ENCODE measurements at regions not wholly inside any gene's neighbourhood (a gene's known extent, or its start where the extent isn't known, plus 50 kb on each side); places are given as distances from the start of the nearest gene placed in this dataset.

- H3K4me1 Mint-ChIP-seq (ENCODE audit: low read depth), result no peaks in the 10 kb centered on the region
- intact Hi-C loops (cut with micrococcal nuclease), result loop anchor here (10.0 kb wide), 1 partner anchor 52 kb away; no protein-coding TSS in a partner anchor
These were observed 86.3 kb downstream of the HS3ST1 start for GRCh38 chr4:11342401-11342800.

GRCh38 chr4:11341337-11342043 is 87.2 kb downstream of the HS3ST1 start:
- CTCF ChIA-PET, result no interaction called here
- H3K4me1 Mint-ChIP-seq (ENCODE audit: low read depth), result no peaks in the 10 kb centered on the region
- no peak for DNase-seq
- H3K27ac Mint-ChIP-seq, result no peak overlapping the region
- H3K27me3 Mint-ChIP-seq (ENCODE audit: low read depth), result peaks cover 2% of the 10 kb centered on the region
- intact Hi-C loops (cut with micrococcal nuclease), result loop anchor here (10.0 kb wide), 1 partner anchor 53 kb away; no protein-coding TSS in a partner anchor
- no peaks in the 10 kb centered on the region for H3K36me3 Mint-ChIP-seq (ENCODE audit: low read depth)
- no peak overlapping the region for H3K4me3 Mint-ChIP-seq
- no peaks in the 10 kb centered on the region for H3K9me3 Mint-ChIP-seq

More at GRCh38 chr4:11342401-11342800, 86.3 kb downstream of the HS3ST1 start:
- CTCF ChIA-PET, result no interaction called here
- no peaks in the 10 kb centered on the region for H3K9me3 Mint-ChIP-seq
- H3K36me3 Mint-ChIP-seq (ENCODE audit: low read depth), result no peaks in the 10 kb centered on the region
- DNase-seq, result no peak
- peaks cover 2% of the 10 kb centered on the region for H3K27me3 Mint-ChIP-seq (ENCODE audit: low read depth)
- H3K27ac Mint-ChIP-seq, result no peak overlapping the region
- H3K4me3 Mint-ChIP-seq, result no peak overlapping the region

GRCh38 chr4:11338956-11339782 is 89.5 kb downstream of the HS3ST1 start:
- DNase-seq, result no peak
- H3K4me1 Mint-ChIP-seq (ENCODE audit: low read depth), result no peaks in the 10 kb centered on the region

GRCh38 chr4:11337287-11337686 is 91.4 kb downstream of the HS3ST1 start:
- H3K27ac Mint-ChIP-seq, result no peak overlapping the region
- peaks cover 6% of the 10 kb centered on the region for H3K27me3 Mint-ChIP-seq (ENCODE audit: low read depth)
- H3K9me3 Mint-ChIP-seq, result no peaks in the 10 kb centered on the region
- no peaks in the 10 kb centered on the region for H3K4me1 Mint-ChIP-seq (ENCODE audit: low read depth)
- H3K4me3 Mint-ChIP-seq, result no peak overlapping the region
- intact Hi-C loops (cut with micrococcal nuclease), result no loop called here
- DNase-seq, result no peak
- CTCF ChIA-PET, result no interaction called here
- H3K36me3 Mint-ChIP-seq (ENCODE audit: low read depth), result no peaks in the 10 kb centered on the region

More at GRCh38 chr4:11338956-11339782, 89.5 kb downstream of the HS3ST1 start:
- Mint-ChIP-seq H3K4me3 (no peak overlapping the region), H3K9me3 (no peaks in the 10 kb centered on the region), H3K27ac (no peak overlapping the region), H3K27me3 (ENCODE audit: low read depth) (peaks cover 6% of the 10 kb centered on the region), H3K36me3 (ENCODE audit: low read depth) (no peaks in the 10 kb centered on the region)
- intact Hi-C loops (cut with micrococcal nuclease), result no loop called here
- CTCF ChIA-PET, result no interaction called here

- intact Hi-C loops (cut with micrococcal nuclease), result no loop called here
- Mint-ChIP-seq H3K4me1 (ENCODE audit: low read depth) (no peaks in the 10 kb centered on the region), H3K36me3 (ENCODE audit: low read depth) (no peaks in the 10 kb centered on the region), H3K27ac (no peak overlapping the region), H3K4me3 (no peak overlapping the region), H3K9me3 (no peaks in the 10 kb centered on the region), H3K27me3 (ENCODE audit: low read depth) (peaks cover 6% of the 10 kb centered on the region)
- CTCF ChIA-PET, result no interaction called here
- DNase-seq, result no peak
These were observed 92.3 kb downstream of the HS3ST1 start for GRCh38 chr4:11336435-11336834.

- Mint-ChIP-seq H3K9me3 (no peaks in the 10 kb centered on the region), H3K27me3 (ENCODE audit: low read depth) (peaks cover 6% of the 10 kb centered on the region), H3K27ac (no peak overlapping the region), H3K4me1 (ENCODE audit: low read depth) (no peaks in the 10 kb centered on the region), H3K36me3 (ENCODE audit: low read depth) (no peaks in the 10 kb centered on the region), H3K4me3 (no peak overlapping the region)
- DNase-seq, result no peak
- intact Hi-C loops (cut with micrococcal nuclease), result no loop called here
- CTCF ChIA-PET, result interaction anchor here (0.6 kb wide), 1 partner anchor 50 kb away, joined by 3 read pairs; no protein-coding TSS in a partner anchor
These were observed 93.8 kb downstream of the HS3ST1 start for GRCh38 chr4:11334887-11335286.

GRCh38 chr4:11328401-11328800 is 100.3 kb downstream of the HS3ST1 start:
- CTCF ChIA-PET, result no interaction called here
- peaks cover 10% of the 10 kb centered on the region for H3K9me3 Mint-ChIP-seq
- H3K4me1 Mint-ChIP-seq (ENCODE audit: low read depth), result no peaks in the 10 kb centered on the region
- H3K27me3 Mint-ChIP-seq (ENCODE audit: low read depth), result peaks cover 7% of the 10 kb centered on the region
- intact Hi-C loops (cut with micrococcal nuclease), result no loop called here
- H3K27ac Mint-ChIP-seq, result no peak overlapping the region
- DNase-seq, result no peak
- H3K4me3 Mint-ChIP-seq, result no peak overlapping the region
- no peaks in the 10 kb centered on the region for H3K36me3 Mint-ChIP-seq (ENCODE audit: low read depth)

- Mint-ChIP-seq H3K4me1 (ENCODE audit: low read depth) (no peaks in the 10 kb centered on the region), H3K27me3 (ENCODE audit: low read depth) (peaks cover 7% of the 10 kb centered on the region), H3K4me3 (no peak overlapping the region), H3K27ac (no peak overlapping the region), H3K36me3 (ENCODE audit: low read depth) (no peaks in the 10 kb centered on the region), H3K9me3 (peaks cover 25% of the 10 kb centered on the region)
- intact Hi-C loops (cut with micrococcal nuclease), result no loop called here
- CTCF ChIA-PET, result no interaction called here
- DNase-seq, result no peak
These were observed 102.7 kb downstream of the HS3ST1 start for GRCh38 chr4:11326021-11326420.

GRCh38 chr4:11323771-11324170 is 104.9 kb downstream of the HS3ST1 start:
- DNase-seq, result no peak
- H3K4me3 Mint-ChIP-seq, result no peak overlapping the region
- intact Hi-C loops (cut with micrococcal nuclease), result no loop called here
- H3K27ac Mint-ChIP-seq, result no peak overlapping the region
- H3K27me3 Mint-ChIP-seq (ENCODE audit: low read depth), result peaks cover 3% of the 10 kb centered on the region
- no peaks in the 10 kb centered on the region for H3K36me3 Mint-ChIP-seq (ENCODE audit: low read depth)
- H3K4me1 Mint-ChIP-seq (ENCODE audit: low read depth), result no peaks in the 10 kb centered on the region
- CTCF ChIA-PET, result no interaction called here
- peaks cover 25% of the 10 kb centered on the region for H3K9me3 Mint-ChIP-seq

GRCh38 chr4:11313157-11313943 is 115.3 kb downstream of the HS3ST1 start:
- intact Hi-C loops (cut with micrococcal nuclease), result no loop called here
- Mint-ChIP-seq H3K27ac (no peak overlapping the region), H3K27me3 (ENCODE audit: low read depth) (peaks cover 7% of the 10 kb centered on the region), H3K4me3 (no peak overlapping the region), H3K9me3 (no peaks in the 10 kb centered on the region), H3K4me1 (ENCODE audit: low read depth) (no peaks in the 10 kb centered on the region), H3K36me3 (ENCODE audit: low read depth) (no peaks in the 10 kb centered on the region)
- DNase-seq, result no peak
- CTCF ChIA-PET, result no interaction called here

- no peak for DNase-seq
- CTCF ChIA-PET, result no interaction called here
- H3K9me3 Mint-ChIP-seq, result peaks cover 3% of the 10 kb centered on the region
- H3K4me3 Mint-ChIP-seq, result no peak overlapping the region
- H3K27me3 Mint-ChIP-seq (ENCODE audit: low read depth), result peaks cover 7% of the 10 kb centered on the region
- intact Hi-C loops (cut with micrococcal nuclease), result no loop called here
- H3K36me3 Mint-ChIP-seq (ENCODE audit: low read depth), result no peaks in the 10 kb centered on the region
- H3K27ac Mint-ChIP-seq, result no peak overlapping the region
- H3K4me1 Mint-ChIP-seq (ENCODE audit: low read depth), result no peaks in the 10 kb centered on the region
These were observed 116.3 kb downstream of the HS3ST1 start for GRCh38 chr4:11312389-11312788.

GRCh38 chr4:11301075-11301660 is 127.5 kb downstream of the HS3ST1 start:
- CTCF ChIA-PET, result no interaction called here
- no peaks in the 10 kb centered on the region for H3K36me3 Mint-ChIP-seq (ENCODE audit: low read depth)
- no peak overlapping the region for H3K4me3 Mint-ChIP-seq
- DNase-seq, result no peak
- H3K4me1 Mint-ChIP-seq (ENCODE audit: low read depth), result peaks cover 6% of the 10 kb centered on the region
- H3K27ac Mint-ChIP-seq, result no peak overlapping the region
- no peaks in the 10 kb centered on the region for H3K9me3 Mint-ChIP-seq
- H3K27me3 Mint-ChIP-seq (ENCODE audit: low read depth), result peaks cover 10% of the 10 kb centered on the region
- intact Hi-C loops (cut with micrococcal nuclease), result no loop called here
